Sigmoid colon (tissue), 4 donors: ENCODE measurements at regions not wholly inside any gene's neighbourhood (a gene's known extent, or its start where the extent isn't known, plus 50 kb on each side); places are given as distances from the start of the nearest gene placed in this dataset.

ENCODE experiments used
- CTCF ChIP-seq, 4 experiments: fragments of 450-650 bp in 3 of 4; fragments of 200-600 bp in 1 of 4; IDR thresholded peaks; one replicate each; pipeline ENCODE4 v1.5.1; 2016 to 2019; ENCODE audit warnings: antibody characterized with exemption in 4 of 4, mild to moderate bottlenecking in 3 of 4, moderate library complexity in 2 of 4
- EP300 ChIP-seq, 4 donors: sonication (generic); formaldehyde crosslinking; IDR thresholded peaks; one replicate each; pipeline ENCODE4 v1.6.1; 2017; ENCODE audit warnings: antibody characterized with exemption in 4 of 4
- POLR2A ChIP-seq, 2 donors: fragments of 450-650 bp; IDR thresholded peaks; one replicate each; pipeline ENCODE4 v1.6.1; 2016; ENCODE audit warnings: antibody characterized with exemption in 2 of 2, mild to moderate bottlenecking in 2 of 2, moderate library complexity in 2 of 2
- POLR2AphosphoS5 ChIP-seq, 4 donors: sonication (generic); formaldehyde crosslinking; IDR thresholded peaks; one replicate each; pipeline ENCODE4 v1.6.1; 2017; ENCODE audit warnings: antibody characterized with exemption in 4 of 4

- TF ChIP-seq CTCF (IDR thresholded peaks at IDR 0.05) (no peak), POLR2A (IDR thresholded peaks at IDR 0.05) (no peak), POLR2AphosphoS5 (IDR thresholded peaks at IDR 0.05) (no peak), EP300 (IDR thresholded peaks at IDR 0.05) (no peak)
These were observed 57.6 kb upstream of the RASA1 start for GRCh38 chr5:87210076-87210475.
